GM12865 (cell line): ENCODE measurements at regions not wholly inside any gene's neighbourhood (a gene's known extent, or its start where the extent isn't known, plus 50 kb on each side); places are given as distances from the start of the nearest gene placed in this dataset.

Experiments used
- DNase-seq: peaks from one replicate; pipeline ENCODE4 v3.0.0; 2010; ENCODE audit warnings: low read depth
- H3K4me3 ChIP-seq: 2 replicates; pipeline ENCODE4 v1.5.1; 2011; ENCODE audit warnings: mild to moderate bottlenecking, low read depth, low read length, control low read depth
- TF ChIP-seq, protein P1 (sequence below): IDR thresholded peaks from 2 replicates; pipeline ENCODE4 v1.5.1; 2011; ENCODE audit warnings: low read length, control low read depth, low read depth, inconsistent platforms; ENCODE audit not compliant: insufficient read depth; ENCODE audit errors: missing control alignments

DNA sequence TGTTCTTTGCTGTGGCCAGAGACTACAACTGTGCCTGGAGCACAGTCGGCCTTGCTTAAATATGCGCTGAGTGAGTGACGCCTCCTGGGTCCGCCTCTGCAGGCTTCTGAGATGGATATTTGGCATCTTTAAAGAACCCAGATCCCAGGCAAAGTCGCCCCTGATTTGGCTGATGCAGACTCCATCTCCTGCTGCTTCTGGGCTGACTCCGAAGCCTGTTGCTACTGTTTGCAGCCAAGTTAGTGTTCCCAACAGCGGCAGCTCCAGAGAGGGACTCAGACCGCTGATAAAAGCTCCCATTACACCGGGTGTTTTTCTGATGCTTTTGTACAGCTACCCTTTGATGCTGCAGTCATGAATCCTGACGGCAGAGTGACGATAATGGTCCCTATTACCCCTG, 83.0 kb upstream of the SULF2 start:
- DNase-seq = no peak
- TF ChIP-seq, protein P1, sequence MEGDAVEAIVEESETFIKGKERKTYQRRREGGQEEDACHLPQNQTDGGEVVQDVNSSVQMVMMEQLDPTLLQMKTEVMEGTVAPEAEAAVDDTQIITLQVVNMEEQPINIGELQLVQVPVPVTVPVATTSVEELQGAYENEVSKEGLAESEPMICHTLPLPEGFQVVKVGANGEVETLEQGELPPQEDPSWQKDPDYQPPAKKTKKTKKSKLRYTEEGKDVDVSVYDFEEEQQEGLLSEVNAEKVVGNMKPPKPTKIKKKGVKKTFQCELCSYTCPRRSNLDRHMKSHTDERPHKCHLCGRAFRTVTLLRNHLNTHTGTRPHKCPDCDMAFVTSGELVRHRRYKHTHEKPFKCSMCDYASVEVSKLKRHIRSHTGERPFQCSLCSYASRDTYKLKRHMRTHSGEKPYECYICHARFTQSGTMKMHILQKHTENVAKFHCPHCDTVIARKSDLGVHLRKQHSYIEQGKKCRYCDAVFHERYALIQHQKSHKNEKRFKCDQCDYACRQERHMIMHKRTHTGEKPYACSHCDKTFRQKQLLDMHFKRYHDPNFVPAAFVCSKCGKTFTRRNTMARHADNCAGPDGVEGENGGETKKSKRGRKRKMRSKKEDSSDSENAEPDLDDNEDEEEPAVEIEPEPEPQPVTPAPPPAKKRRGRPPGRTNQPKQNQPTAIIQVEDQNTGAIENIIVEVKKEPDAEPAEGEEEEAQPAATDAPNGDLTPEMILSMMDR = no peak
- H3K4me3 ChIP-seq = no peak overlapping the region

GRCh38 chr20:47867831-47868230, 82.5 kb upstream of the SULF2 start:
- H3K4me3 ChIP-seq = no peak overlapping the region
- DNase-seq = no peak
- TF ChIP-seq, protein P1 = no peak

- TF ChIP-seq, protein P1 = no peak
- H3K4me3 ChIP-seq = no peak overlapping the region
- DNase-seq = no peak
These were observed 81.2 kb upstream of the SULF2 start for GRCh38 chr20:47866480-47866879.

- H3K4me3 ChIP-seq = no peak overlapping the region
- DNase-seq = no peak
- TF ChIP-seq, protein P1 = no peak
These were observed 80.6 kb upstream of the SULF2 start for GRCh38 chr20:47865912-47866311.

DNA sequence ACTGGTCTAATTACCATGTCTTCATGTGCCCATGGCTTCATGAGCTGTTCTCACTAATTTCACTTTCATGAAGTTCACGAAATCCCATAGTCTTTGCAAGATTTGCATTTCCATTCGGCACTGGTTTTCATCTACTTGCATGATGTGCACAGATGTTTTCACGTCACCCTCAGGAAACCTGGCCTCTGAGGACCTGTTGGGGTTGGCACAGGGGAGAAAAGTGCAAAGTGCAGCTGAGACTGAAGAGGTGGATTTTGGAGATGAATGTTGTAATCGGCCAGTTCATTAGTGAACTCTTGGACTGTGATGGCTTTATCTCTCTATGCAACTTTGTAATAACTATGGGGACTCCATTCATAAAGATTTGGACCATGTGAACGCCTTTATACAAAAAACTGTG, 80.2 kb upstream of the SULF2 start:
- TF ChIP-seq, protein P1 = no peak
- no peak overlapping the region for H3K4me3 ChIP-seq
- no peak for DNase-seq

DNA sequence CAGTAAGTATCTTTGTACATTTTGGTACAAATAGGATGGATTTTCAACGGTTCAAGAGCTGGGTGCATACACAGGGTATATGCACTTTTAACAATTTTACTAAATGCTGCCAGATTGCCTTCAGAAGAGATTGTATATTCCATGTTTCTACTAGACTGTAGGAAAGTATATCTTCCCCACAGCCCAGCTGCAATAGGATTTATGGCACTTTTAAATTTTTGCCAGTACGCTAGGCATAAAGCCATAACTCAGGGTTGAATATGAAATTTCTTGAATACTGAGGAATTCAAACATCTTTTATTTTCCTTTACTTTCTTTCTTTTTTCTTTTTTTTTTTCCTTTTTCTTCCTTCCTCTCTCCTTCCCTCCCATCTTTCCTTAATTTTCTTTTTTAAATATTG, 78.7 kb upstream of the SULF2 start:
- H3K4me3 ChIP-seq = no peak overlapping the region
- no peak for DNase-seq
- TF ChIP-seq, protein P1 = no peak

GRCh38 chr20:47863315-47863965, 78.2 kb upstream of the SULF2 start:
- H3K4me3 ChIP-seq = no peak overlapping the region
- DNase-seq = no peak
- TF ChIP-seq, protein P1 = no peak
